ENCODE measurements at regions not wholly inside any gene's neighbourhood (a gene's known extent, or its start where the extent isn't known, plus 50 kb on each side); places are given as distances from the start of the nearest gene placed in this dataset.
"Not testable (repeated sequence)": the region's sequence is repeated elsewhere in the genome, so short reads cannot be mapped to it uniquely, and the experiment has no call there.

DNA sequence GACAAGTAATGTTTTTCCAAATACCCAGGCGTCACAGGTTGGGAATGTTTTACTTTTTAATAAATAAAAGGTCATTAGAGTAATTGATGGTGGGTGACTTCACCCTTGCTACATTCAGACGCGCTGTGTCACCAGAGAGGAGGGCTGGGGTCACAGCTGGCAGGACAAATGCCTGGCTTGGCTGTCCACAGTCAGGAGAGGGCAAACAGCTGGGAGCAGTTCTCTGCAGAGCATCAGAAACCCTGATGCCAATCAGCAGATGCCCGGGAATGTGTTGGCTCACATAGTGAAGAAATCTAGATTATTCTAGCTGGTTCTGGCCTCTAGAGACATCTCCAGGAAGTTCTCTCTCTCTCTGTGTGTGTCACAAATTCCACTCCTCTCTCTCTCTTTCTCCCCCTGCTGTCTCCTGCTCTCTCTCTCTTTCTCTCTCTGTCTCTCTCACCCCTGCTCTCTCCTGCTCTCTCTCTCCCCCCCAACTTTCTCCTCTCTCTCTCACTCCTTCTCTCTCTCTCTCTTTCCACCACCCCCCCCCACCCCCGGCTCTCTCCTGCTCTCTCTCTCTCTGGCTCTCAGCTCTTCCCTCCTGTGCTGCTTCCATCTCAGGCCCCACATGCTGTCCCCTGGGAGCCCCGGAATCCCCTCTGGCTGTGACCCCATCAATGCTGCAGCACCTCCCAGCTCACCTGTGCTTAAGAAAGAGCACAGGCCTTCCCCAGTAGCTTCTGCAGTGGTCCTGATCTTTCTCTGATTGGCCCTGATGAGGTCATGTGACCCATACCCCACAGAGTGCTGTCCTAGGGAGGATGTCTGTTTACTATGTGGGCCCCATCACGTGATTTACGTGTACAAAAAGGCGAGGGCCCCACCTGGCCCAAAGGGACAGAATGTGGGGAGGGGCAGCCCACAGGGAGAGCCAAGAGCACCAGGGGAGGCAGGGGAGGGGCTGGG is 331.5 kb downstream of the ADGRD1 start:
- not testable (repeated sequence) for TF ChIP-seq POLR2A (IDR thresholded peaks at IDR 0.05; ENCODE audit: low read length); GATA1 (IDR thresholded peaks at IDR 0.05; ENCODE audit: low read depth, low read length)
